HG03066 (cell line): ENCODE measurements at regions not wholly inside any gene's neighbourhood (a gene's known extent, or its start where the extent isn't known, plus 50 kb on each side); places are given as distances from the start of the nearest gene placed in this dataset.

Source experiments
- ATAC-seq: cut with Tn5 transposase; IDR thresholded peaks from one replicate; pipeline ENCODE4 v1.9.1; 2021; ENCODE audit warnings: low read depth; ENCODE audit not compliant: unreplicated experiment

DNA sequence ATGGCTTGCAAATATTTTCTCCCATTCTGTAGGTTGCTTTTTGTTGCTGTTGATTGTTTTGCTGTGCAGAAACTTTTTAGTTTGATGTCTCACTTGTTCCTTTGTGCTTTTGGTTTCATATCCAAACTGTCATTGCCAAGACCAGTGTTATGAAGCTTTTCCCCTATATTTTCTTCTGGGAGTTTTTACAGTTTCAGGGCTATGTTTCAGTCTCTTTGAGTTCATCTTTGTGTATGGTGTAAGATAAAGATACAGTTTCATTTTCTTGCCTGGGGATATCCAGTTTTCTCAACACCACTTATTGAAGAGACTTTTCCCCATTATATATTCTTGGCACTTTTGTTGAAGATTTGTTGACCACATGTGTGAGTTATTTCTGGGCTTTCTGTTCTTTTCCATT lies 139.9 kb downstream of the MRPL57 start:
- ATAC-seq: no peak

- no peak for ATAC-seq
These were observed 140.1 kb downstream of the ZDHHC20 start for GRCh38 chr13:21318891-21319532.

DNA sequence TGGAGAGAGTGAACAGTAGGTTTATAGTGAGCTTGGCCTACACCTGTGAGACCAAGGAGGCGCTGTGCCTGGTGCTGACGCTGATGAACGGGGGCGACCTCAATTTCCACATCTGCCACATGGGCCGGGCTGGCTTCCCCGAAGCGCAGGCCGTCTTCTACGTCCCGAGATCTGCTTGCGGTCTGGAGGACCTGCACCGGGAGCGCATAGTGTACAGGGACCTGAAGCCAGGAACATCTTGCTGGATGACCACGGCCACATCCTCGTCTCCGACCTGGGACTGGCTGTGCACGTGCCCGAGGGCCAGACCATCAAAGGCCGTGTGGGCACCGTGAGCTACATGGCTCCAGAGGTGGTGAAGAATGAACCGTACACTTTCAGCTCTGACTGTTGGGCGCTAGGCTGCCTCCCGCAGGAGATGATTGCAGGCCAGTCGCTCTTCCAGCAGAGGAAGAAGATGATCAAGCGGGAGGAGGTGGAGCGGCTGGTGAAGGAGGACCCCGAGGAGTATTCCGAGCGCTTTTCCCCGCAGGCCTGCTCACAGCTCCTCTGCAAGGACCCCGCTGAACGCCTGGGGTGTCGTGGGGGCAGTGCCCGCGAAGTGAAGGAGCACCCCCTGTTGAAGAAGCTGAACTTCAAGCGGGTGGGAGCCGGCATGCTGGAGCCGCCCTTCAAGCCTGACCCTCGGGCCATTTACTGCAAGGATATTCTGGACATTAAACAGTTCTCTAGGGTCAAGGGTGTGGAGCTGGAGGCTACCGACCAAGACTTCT lies 139.0 kb downstream of the ZDHHC20 start:
- ATAC-seq: no peak

- ATAC-seq: no peak
These were observed 138.5 kb downstream of the ZDHHC20 start for GRCh38 chr13:21320642-21321034.

DNA sequence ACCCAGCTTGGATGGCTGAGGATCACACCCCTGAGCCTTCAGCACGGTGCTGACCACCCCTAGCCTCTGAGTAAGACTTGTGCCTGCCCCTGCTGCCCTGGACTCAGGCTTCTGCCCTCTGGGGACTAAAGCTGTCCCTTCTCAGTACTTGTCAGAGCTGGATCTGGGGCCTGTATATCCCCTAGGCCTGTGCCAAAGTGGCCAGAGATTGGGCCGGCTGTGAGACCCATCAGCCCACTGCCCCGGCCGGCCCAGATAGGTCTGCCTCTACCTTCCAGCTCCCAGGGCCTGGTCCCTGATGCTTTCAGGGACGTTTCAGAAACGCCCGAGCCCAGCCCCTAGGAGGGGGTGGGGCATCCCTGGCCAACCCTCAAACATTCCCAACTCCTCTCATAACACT lies 137.8 kb downstream of the ZDHHC20 start:
- no peak for ATAC-seq

DNA sequence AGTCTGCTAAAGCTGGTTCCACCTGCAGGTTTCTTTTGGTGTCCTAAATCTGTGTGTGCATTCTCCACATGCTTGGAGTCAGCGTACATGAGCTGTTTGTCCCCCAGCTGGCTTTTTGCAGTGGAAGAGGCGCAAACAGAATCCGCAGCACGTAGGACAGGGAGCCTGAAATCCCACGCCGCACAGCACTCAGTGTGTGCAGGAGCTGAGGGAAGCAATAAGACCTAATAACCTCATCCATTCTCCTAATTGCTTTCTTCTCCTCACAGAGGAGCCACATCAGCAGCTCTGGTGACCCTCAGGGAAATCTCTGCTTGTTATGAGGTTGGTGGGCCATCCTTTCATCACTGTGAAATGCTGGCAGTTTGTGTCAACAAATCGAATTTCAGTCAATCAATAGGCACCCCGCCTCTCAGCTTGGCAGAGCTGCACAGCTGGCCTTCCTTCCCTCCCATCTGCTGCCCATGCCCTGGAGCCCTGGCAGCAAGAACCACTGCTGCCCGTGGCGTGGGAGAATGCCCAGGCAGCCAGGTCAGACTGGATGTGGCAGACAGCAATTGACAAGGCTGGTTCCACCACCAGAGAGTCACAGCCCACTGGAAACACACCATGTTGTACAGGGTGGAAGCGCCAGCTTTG lies 136.7 kb downstream of the ZDHHC20 start:
- ATAC-seq: no peak
